Liver (tissue), 8 donors: ENCODE measurements at regions not wholly inside any gene's neighbourhood (a gene's known extent, or its start where the extent isn't known, plus 50 kb on each side); places are given as distances from the start of the nearest gene placed in this dataset.

Experiments used
- DNase-seq: peaks from one replicate; pipeline ENCODE4 v3.0.0-alpha.2; 2017; ENCODE audit warnings: low spot score
- H3K27ac ChIP-seq, 2 donors: one replicate each; pipeline ENCODE4 v1.7.0; 2013; ENCODE audit warnings: inconsistent platforms in 2 of 2, low read length in 2 of 2, control low read depth in 1 of 2, low read depth in 1 of 2, mild to moderate bottlenecking in 1 of 2
- H3K27me3 ChIP-seq, 4 donors: one replicate each; pipeline versions ENCODE4 v1.6.1 to v1.7.0; 2013; ENCODE audit warnings: low read length in 3 of 4, inconsistent platforms in 1 of 4, mild to moderate bottlenecking in 1 of 4, moderate library complexity in 1 of 4; ENCODE audit not compliant: control insufficient read depth in 4 of 4, insufficient read depth in 4 of 4
- H3K36me3 ChIP-seq, 4 donors: one replicate each; pipeline versions ENCODE4 v1.6.1 to v1.7.0; 2013; ENCODE audit warnings: low read length in 3 of 4, mild to moderate bottlenecking in 3 of 4, low read depth in 1 of 4, moderate library complexity in 1 of 4; ENCODE audit not compliant: control insufficient read depth in 4 of 4, insufficient read depth in 3 of 4
- H3K4me1 ChIP-seq, 4 donors: one replicate each; pipeline versions ENCODE4 v1.6.1 to v1.7.0; 2013; ENCODE audit warnings: low read length in 3 of 4, mild to moderate bottlenecking in 3 of 4, moderate library complexity in 1 of 4; ENCODE audit not compliant: control insufficient read depth in 4 of 4, insufficient read depth in 4 of 4
- H3K4me3 ChIP-seq, 3 donors: one replicate each; pipeline versions ENCODE4 v1.6.1 to v1.7.0; 2013; ENCODE audit warnings: low read length in 3 of 3, control low read depth in 1 of 3, low read depth in 1 of 3, mild to moderate bottlenecking in 1 of 3
- H3K9ac ChIP-seq, 2 donors: one replicate each; pipeline ENCODE4 v1.7.0; 2013; ENCODE audit warnings: low read length in 2 of 2, mild to moderate bottlenecking in 2 of 2, moderate library complexity in 2 of 2, control low read depth in 1 of 2, low read depth in 1 of 2
- H3K9me3 ChIP-seq, 4 donors: one replicate each; pipeline versions ENCODE4 v1.6.1 to v1.7.0; 2013; ENCODE audit warnings: low read length in 3 of 4; ENCODE audit not compliant: control insufficient read depth in 4 of 4
- EGR1 ChIP-seq, 2 donors: IDR thresholded peaks; 2 replicates each; pipeline ENCODE4 v1.6.1; 2016 to 2018; ENCODE audit warnings: antibody characterized with exemption in 2 of 2, low read depth in 2 of 2
- FOXA1 ChIP-seq: IDR thresholded peaks from 2 replicates; pipeline ENCODE4 v1.6.1; 2016; ENCODE audit warnings: antibody characterized with exemption
- FOXA2 ChIP-seq: IDR thresholded peaks from 2 replicates; pipeline ENCODE4 v1.6.1; 2016; ENCODE audit warnings: antibody characterized with exemption
- GABPA ChIP-seq, 2 donors: IDR thresholded peaks in 1 of 2; conservative IDR thresholded peaks in 1 of 2; 2 replicates each; pipeline ENCODE4 v1.6.1; 2016; ENCODE audit warnings: antibody characterized with exemption in 2 of 2, mild to moderate bottlenecking in 1 of 2, moderate library complexity in 1 of 2
- HNF4G ChIP-seq: IDR thresholded peaks from 2 replicates; pipeline ENCODE4 v1.6.1; 2016; ENCODE audit warnings: antibody characterized with exemption
- JUND ChIP-seq, 2 donors: IDR thresholded peaks; 2 replicates each; pipeline ENCODE4 v1.6.1; 2016; ENCODE audit warnings: antibody characterized with exemption in 2 of 2
- NR2F2 ChIP-seq: IDR thresholded peaks from 2 replicates; pipeline ENCODE4 v1.6.1; 2016; ENCODE audit warnings: antibody characterized with exemption
- RAD21 ChIP-seq, 2 donors: IDR thresholded peaks; 2 replicates each; pipeline ENCODE4 v1.6.1; 2016; ENCODE audit warnings: antibody characterized with exemption in 2 of 2, mild to moderate bottlenecking in 2 of 2
- SP1 ChIP-seq: IDR thresholded peaks from 2 replicates; pipeline ENCODE4 v1.6.1; 2018; ENCODE audit warnings: antibody characterized with exemption, mild to moderate bottlenecking
- TAF1 ChIP-seq: conservative IDR thresholded peaks from 2 replicates; pipeline ENCODE4 v1.6.1; 2016; ENCODE audit warnings: antibody characterized with exemption, mild to moderate bottlenecking
- YY1 ChIP-seq: IDR thresholded peaks from 2 replicates; pipeline ENCODE4 v1.6.1; 2016; ENCODE audit warnings: antibody characterized with exemption, mild to moderate bottlenecking
- WGBS: extraction: QIAGEN DNeasy Blood & Tissue Kit; methylation state at CpG from one replicate; pipeline ENCODE4 v1.1.7; 2013; 5-methylcytosine and 5-hydroxymethylcytosine counted together
- TF ChIP-seq, protein P1 (sequence below): fragments of 150-350 bp; IDR thresholded peaks from 2 replicates; pipeline ENCODE4 v1.5.1; 2017; ENCODE audit warnings: improper control_type of control experiment, low read depth, low read length; ENCODE audit not compliant: missing input control
- TF ChIP-seq, protein P2 (sequence below): IDR thresholded peaks from 2 replicates; pipeline ENCODE4 v1.6.1; 2016; ENCODE audit warnings: antibody characterized with exemption
- TF ChIP-seq, protein P3 (sequence below): IDR thresholded peaks from 2 replicates; pipeline ENCODE4 v1.6.1; 2016; ENCODE audit warnings: antibody characterized with exemption
- TF ChIP-seq, protein P4 (sequence below): IDR thresholded peaks from 2 replicates; pipeline ENCODE4 v1.6.1; 2016; ENCODE audit warnings: antibody characterized with exemption
- TF ChIP-seq, protein P5 (sequence below): IDR thresholded peaks from 2 replicates; pipeline ENCODE4 v1.6.1; 2016; ENCODE audit warnings: antibody characterized with exemption, mild to moderate bottlenecking
- donor health status: healthy.
- donor health status: healthy.
- donor health status: healthy.
- donor health status: healthy.
- donor health status: healthy.

DNA sequence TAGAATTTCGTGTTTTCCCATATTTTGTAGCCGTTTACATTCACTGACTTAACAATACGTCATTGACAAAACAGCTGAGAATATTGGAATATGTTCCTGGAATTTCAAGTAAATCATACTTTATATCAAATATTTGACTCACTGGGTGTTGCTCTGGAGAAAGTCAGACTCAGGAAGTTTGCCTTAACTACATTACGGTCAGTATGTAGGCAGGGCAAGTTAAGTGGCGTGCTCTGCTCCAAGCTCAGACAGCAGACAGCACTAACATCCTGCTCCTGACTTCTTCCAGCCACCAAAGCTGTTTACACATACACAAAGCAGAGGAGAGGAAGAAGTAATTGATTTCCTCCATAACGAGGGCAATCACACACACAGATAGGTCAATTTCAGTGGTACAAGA lies 414.6 kb downstream of the LRRIQ3 start (continued):
- TF ChIP-seq, protein P1, sequence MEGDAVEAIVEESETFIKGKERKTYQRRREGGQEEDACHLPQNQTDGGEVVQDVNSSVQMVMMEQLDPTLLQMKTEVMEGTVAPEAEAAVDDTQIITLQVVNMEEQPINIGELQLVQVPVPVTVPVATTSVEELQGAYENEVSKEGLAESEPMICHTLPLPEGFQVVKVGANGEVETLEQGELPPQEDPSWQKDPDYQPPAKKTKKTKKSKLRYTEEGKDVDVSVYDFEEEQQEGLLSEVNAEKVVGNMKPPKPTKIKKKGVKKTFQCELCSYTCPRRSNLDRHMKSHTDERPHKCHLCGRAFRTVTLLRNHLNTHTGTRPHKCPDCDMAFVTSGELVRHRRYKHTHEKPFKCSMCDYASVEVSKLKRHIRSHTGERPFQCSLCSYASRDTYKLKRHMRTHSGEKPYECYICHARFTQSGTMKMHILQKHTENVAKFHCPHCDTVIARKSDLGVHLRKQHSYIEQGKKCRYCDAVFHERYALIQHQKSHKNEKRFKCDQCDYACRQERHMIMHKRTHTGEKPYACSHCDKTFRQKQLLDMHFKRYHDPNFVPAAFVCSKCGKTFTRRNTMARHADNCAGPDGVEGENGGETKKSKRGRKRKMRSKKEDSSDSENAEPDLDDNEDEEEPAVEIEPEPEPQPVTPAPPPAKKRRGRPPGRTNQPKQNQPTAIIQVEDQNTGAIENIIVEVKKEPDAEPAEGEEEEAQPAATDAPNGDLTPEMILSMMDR: no peak
- TF ChIP-seq, protein P2, sequence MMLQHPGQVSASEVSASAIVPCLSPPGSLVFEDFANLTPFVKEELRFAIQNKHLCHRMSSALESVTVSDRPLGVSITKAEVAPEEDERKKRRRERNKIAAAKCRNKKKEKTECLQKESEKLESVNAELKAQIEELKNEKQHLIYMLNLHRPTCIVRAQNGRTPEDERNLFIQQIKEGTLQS: no peak
- TF ChIP-seq, protein P3, sequence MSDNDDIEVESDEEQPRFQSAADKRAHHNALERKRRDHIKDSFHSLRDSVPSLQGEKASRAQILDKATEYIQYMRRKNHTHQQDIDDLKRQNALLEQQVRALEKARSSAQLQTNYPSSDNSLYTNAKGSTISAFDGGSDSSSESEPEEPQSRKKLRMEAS: no peak

DNA sequence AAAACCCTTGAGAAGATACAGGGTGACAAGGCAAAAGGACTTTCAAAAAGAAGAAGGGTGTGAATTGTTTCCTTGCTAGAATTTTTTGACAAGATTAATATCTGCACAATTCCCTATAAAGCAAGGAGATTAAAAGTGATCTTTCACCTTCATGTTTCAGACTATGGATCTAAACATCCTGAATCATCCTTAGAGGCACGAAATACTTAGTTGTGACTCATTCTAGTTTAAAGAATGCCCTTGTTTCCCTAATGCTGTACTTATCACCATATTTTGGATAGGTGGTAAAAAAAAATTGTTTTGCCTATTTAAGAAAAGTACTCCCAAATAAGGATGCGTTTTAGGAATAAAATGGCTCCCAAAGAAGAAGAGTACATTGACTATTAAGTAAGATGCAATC lies 415.1 kb downstream of the LRRIQ3 start:
- Histone ChIP-seq H3K27me3 (peaks cover 0 to 2% (median 0%) of the 10 kb centered on the region in 4 donors), H3K4me1 (no peaks in the 10 kb centered on the region), H3K9ac (no peak overlapping the region), H3K4me3 (no peak overlapping the region), H3K27ac (no peak overlapping the region), H3K9me3 (peaks cover 0 to 2% (median 0%) of the 10 kb centered on the region in 4 donors), H3K36me3 (no peaks in the 10 kb centered on the region)
- 61% methylated on average over 2 of the region's 2 CpGs for WGBS
- TF ChIP-seq TAF1 (no peak), GABPA (IDR thresholded peaks at IDR 0.05 in 1 of 2, conservative IDR thresholded peaks at IDR 0.05 in 1 of 2) (no peak), FOXA2 (no peak), SP1 (no peak), JUND (IDR thresholded peaks at IDR 0.05) (no peak), RAD21 (IDR thresholded peaks at IDR 0.05) (no peak), NR2F2 (no peak), HNF4G (no peak), YY1 (no peak), EGR1 (IDR thresholded peaks at IDR 0.05; ENCODE audit: low read depth in 2 of 2) (no peak), FOXA1 (no peak)
- TF ChIP-seq, protein P4, sequence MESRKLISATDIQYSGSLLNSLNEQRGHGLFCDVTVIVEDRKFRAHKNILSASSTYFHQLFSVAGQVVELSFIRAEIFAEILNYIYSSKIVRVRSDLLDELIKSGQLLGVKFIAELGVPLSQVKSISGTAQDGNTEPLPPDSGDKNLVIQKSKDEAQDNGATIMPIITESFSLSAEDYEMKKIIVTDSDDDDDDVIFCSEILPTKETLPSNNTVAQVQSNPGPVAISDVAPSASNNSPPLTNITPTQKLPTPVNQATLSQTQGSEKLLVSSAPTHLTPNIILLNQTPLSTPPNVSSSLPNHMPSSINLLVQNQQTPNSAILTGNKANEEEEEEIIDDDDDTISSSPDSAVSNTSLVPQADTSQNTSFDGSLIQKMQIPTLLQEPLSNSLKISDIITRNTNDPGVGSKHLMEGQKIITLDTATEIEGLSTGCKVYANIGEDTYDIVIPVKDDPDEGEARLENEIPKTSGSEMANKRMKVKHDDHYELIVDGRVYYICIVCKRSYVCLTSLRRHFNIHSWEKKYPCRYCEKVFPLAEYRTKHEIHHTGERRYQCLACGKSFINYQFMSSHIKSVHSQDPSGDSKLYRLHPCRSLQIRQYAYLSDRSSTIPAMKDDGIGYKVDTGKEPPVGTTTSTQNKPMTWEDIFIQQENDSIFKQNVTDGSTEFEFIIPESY: no peak
- TF ChIP-seq, protein P1: no peak
- TF ChIP-seq, protein P5, sequence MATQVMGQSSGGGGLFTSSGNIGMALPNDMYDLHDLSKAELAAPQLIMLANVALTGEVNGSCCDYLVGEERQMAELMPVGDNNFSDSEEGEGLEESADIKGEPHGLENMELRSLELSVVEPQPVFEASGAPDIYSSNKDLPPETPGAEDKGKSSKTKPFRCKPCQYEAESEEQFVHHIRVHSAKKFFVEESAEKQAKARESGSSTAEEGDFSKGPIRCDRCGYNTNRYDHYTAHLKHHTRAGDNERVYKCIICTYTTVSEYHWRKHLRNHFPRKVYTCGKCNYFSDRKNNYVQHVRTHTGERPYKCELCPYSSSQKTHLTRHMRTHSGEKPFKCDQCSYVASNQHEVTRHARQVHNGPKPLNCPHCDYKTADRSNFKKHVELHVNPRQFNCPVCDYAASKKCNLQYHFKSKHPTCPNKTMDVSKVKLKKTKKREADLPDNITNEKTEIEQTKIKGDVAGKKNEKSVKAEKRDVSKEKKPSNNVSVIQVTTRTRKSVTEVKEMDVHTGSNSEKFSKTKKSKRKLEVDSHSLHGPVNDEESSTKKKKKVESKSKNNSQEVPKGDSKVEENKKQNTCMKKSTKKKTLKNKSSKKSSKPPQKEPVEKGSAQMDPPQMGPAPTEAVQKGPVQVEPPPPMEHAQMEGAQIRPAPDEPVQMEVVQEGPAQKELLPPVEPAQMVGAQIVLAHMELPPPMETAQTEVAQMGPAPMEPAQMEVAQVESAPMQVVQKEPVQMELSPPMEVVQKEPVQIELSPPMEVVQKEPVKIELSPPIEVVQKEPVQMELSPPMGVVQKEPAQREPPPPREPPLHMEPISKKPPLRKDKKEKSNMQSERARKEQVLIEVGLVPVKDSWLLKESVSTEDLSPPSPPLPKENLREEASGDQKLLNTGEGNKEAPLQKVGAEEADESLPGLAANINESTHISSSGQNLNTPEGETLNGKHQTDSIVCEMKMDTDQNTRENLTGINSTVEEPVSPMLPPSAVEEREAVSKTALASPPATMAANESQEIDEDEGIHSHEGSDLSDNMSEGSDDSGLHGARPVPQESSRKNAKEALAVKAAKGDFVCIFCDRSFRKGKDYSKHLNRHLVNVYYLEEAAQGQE: no peak
- TF ChIP-seq, protein P2: no peak
- no peak for DNase-seq
